ENCODE measurements at regions not wholly inside any gene's neighbourhood (a gene's known extent, or its start where the extent isn't known, plus 50 kb on each side); places are given as distances from the start of the nearest gene placed in this dataset.

DNA sequence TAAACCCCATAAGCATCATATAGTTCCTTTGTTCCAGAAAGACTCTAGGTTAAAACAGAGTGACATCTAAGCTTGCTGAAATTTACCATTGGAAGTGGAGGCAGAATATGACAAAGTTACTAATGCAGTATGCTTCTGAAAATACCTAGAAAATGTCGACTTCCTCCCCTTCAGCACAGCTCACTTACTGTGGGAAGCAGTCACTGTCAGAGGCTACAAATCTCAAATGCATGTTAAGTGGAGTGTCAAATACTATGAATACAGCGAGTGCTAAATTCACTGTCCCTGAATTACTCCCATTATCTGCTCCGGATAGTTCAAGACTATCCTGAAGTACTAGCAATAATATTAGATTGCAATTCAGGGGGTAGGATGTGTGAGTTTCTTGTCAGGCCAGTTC lies 1454.6 kb downstream of the AACS start:
- 71 to 73% methylated on average over 3 of the region's 3 CpGs for WGBS, 2 donors
- no peak for DNase-seq
- H3K9me3 ChIP-seq: no peaks in the 10 kb centered on the region
- H3K4me3 ChIP-seq: no peak overlapping the region
- no peaks in the 10 kb centered on the region for H3K36me3 ChIP-seq
- intact Hi-C loops (cut with DNase I): no loop called here
- H3K27ac ChIP-seq: no peak overlapping the region
- no peaks in the 10 kb centered on the region for H3K27me3 ChIP-seq
- no peak for TF ChIP-seq POLR2A (IDR thresholded peaks at IDR 0.05)
- TF ChIP-seq, protein P1, sequence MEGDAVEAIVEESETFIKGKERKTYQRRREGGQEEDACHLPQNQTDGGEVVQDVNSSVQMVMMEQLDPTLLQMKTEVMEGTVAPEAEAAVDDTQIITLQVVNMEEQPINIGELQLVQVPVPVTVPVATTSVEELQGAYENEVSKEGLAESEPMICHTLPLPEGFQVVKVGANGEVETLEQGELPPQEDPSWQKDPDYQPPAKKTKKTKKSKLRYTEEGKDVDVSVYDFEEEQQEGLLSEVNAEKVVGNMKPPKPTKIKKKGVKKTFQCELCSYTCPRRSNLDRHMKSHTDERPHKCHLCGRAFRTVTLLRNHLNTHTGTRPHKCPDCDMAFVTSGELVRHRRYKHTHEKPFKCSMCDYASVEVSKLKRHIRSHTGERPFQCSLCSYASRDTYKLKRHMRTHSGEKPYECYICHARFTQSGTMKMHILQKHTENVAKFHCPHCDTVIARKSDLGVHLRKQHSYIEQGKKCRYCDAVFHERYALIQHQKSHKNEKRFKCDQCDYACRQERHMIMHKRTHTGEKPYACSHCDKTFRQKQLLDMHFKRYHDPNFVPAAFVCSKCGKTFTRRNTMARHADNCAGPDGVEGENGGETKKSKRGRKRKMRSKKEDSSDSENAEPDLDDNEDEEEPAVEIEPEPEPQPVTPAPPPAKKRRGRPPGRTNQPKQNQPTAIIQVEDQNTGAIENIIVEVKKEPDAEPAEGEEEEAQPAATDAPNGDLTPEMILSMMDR (IDR thresholded peaks at IDR 0.05): no peak
- H3K4me1 ChIP-seq: no peaks in the 10 kb centered on the region

DNA sequence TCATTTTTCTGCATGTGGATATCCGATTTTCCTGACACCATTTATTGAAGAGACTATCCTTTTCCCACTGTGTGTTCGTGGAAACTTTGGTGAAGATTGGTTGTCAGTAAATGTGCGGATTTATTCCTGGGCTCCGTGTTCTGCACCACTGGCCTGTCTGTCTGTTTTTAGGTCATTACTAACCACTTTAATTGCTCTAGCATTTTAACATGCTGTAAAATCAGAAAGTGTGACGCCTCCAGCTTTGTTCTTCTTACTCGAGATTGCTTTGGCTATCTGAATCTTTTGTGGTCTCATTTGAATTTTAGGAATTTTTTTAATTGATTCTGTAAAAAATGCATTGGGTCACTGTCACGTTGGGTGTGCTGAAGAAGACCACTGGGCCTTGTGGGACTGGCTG lies 1458.7 kb downstream of the AACS start:
- 77 to 80% methylated on average over 7 of the region's 7 CpGs for WGBS, 2 donors
- Histone ChIP-seq H3K4me1 (no peaks in the 10 kb centered on the region), H3K9me3 (no peaks in the 10 kb centered on the region), H3K4me3 (no peak overlapping the region), H3K27ac (no peak overlapping the region), H3K36me3 (no peaks in the 10 kb centered on the region), H3K27me3 (no peaks in the 10 kb centered on the region)
- TF ChIP-seq, protein P1 (IDR thresholded peaks at IDR 0.05): no peak
- TF ChIP-seq POLR2A (IDR thresholded peaks at IDR 0.05): no peak
- intact Hi-C loops (cut with DNase I): no loop called here
- DNase-seq: no peak

DNA sequence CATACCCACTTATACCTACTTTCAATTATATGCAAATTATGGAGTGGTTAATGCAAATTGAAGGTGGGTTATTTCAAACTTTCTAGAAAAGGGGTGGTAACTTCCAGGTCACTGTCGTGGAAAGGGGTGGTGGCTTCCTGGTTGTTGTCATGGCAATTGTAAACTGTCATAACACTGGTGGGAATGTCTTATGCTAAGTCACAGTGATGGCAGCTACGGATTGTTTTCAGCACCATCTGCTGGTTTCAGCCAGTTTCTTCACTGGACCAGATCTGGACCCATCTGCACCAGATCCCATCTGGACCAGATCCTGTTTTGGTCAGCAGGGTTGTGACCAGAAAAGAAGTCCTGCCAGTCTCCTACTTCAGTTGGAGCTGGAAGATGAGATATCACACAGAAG lies 1469.3 kb downstream of the AACS start:
- H3K27ac ChIP-seq: no peak overlapping the region
- TF ChIP-seq, protein P1 (IDR thresholded peaks at IDR 0.05): peak in 1 of 6 experiments; percentile 16
- TF ChIP-seq POLR2A (IDR thresholded peaks at IDR 0.05): no peak
- no peaks in the 10 kb centered on the region for H3K27me3 ChIP-seq
- no peak for DNase-seq
- no peaks in the 10 kb centered on the region for H3K9me3 ChIP-seq
- WGBS, 2 donors: 40 to 75% methylated on average over 1 to 2 of the region's 2 CpGs
- no peaks in the 10 kb centered on the region for H3K36me3 ChIP-seq
- intact Hi-C loops (cut with DNase I): no loop called here
- no peak overlapping the region for H3K4me3 ChIP-seq
- H3K4me1 ChIP-seq: no peaks in the 10 kb centered on the region

- Histone ChIP-seq H3K9me3 (no peaks in the 10 kb centered on the region), H3K27ac (no peak overlapping the region), H3K4me3 (no peak overlapping the region), H3K4me1 (no peaks in the 10 kb centered on the region), H3K27me3 (no peaks in the 10 kb centered on the region), H3K36me3 (no peaks in the 10 kb centered on the region)
- intact Hi-C loops (cut with DNase I): no loop called here
- 78 to 83% methylated on average over 1 of the region's 1 CpG for WGBS, 2 donors
- TF ChIP-seq, protein P1 (IDR thresholded peaks at IDR 0.05): no peak
- no peak for TF ChIP-seq POLR2A (IDR thresholded peaks at IDR 0.05)
- DNase-seq: no peak
These were observed 1469.7 kb downstream of the AACS start for GRCh38 chr12:126534942-126535341.

GRCh38 chr12:126535971-126536370 lies 1470.7 kb downstream of the AACS start:
- 32 to 51% methylated on average over 4 of the region's 4 CpGs for WGBS, 2 donors
- no peaks in the 10 kb centered on the region for H3K9me3 ChIP-seq

More at GRCh38 chr12:126535971-126536370, 1470.7 kb downstream of the AACS start:
- intact Hi-C loops (cut with DNase I): no loop called here
- Histone ChIP-seq H3K27me3 (no peaks in the 10 kb centered on the region), H3K27ac (no peak overlapping the region), H3K4me3 (no peak overlapping the region), H3K36me3 (no peaks in the 10 kb centered on the region), H3K4me1 (no peaks in the 10 kb centered on the region)
- no peak for DNase-seq
- no peak for TF ChIP-seq POLR2A (IDR thresholded peaks at IDR 0.05)
- TF ChIP-seq, protein P1 (IDR thresholded peaks at IDR 0.05): no peak
